HEK293T (cell line): ENCODE measurements at regions not wholly inside any gene's neighbourhood (a gene's known extent, or its start where the extent isn't known, plus 50 kb on each side); places are given as distances from the start of the nearest gene placed in this dataset.
"Not testable (repeated sequence)": the region's sequence is repeated elsewhere in the genome, so short reads cannot be mapped to it uniquely, and the experiment has no call there.

Source experiments
- CTCF ChIA-PET: fragments of 350-600 bp; formaldehyde crosslinking; extraction: SDS; loops from one replicate; lab custom pipeline; 2021; ENCODE audit warnings: antibody characterized with exemption, inconsistent platforms; lab: Yijun Ruan, JAX
- POLR2A ChIA-PET: fragments of 350-600 bp; formaldehyde crosslinking; extraction: SDS; loops from one replicate; lab custom pipeline; 2020; ENCODE audit warnings: antibody characterized with exemption, inconsistent platforms; lab: Yijun Ruan, JAX
- DNase-seq: peaks from one replicate; pipeline ENCODE4 v3.0.0; 2012; ENCODE audit warnings: mixed read lengths; ENCODE audit errors: extremely low spot score
- ARNT ChIP-seq: fragments of 450-650 bp; IDR thresholded peaks from 2 replicates; pipeline ENCODE4 v1.6.1; 2017; ENCODE audit warnings: mild to moderate bottlenecking
- BHLHE40 ChIP-seq: fragments of 450-650 bp; IDR thresholded peaks from 2 replicates; pipeline ENCODE4 v1.6.1; 2016; ENCODE audit warnings: mild to moderate bottlenecking, moderate library complexity, borderline replicate concordance
- CTBP1 ChIP-seq: fragments of 450-650 bp; IDR thresholded peaks from 2 replicates; pipeline ENCODE4 v1.6.1; 2016; ENCODE audit warnings: borderline replicate concordance
- ELF4 ChIP-seq: fragments of 450-650 bp; IDR thresholded peaks from 2 replicates; pipeline ENCODE4 v1.6.1; 2017; ENCODE audit warnings: antibody characterized with exemption
- FOXA1 ChIP-seq: fragments of 450-650 bp; IDR thresholded peaks from 2 replicates; pipeline ENCODE4 v1.6.1; 2016; ENCODE audit warnings: mild to moderate bottlenecking
- FOXK2 ChIP-seq: fragments of 450-650 bp; IDR thresholded peaks from 2 replicates; pipeline ENCODE4 v1.6.1; 2016; ENCODE audit warnings: mild to moderate bottlenecking
- FOXM1 ChIP-seq: fragments of 450-650 bp; IDR thresholded peaks from 2 replicates; pipeline ENCODE4 v1.6.1; 2017; ENCODE audit warnings: mild to moderate bottlenecking, borderline replicate concordance
- HDGF ChIP-seq: fragments of 450-650 bp; IDR thresholded peaks from 2 replicates; pipeline ENCODE4 v1.6.1; 2017; ENCODE audit warnings: antibody characterized with exemption, borderline replicate concordance
- L3MBTL2 ChIP-seq: fragments of 450-650 bp; conservative IDR thresholded peaks from 2 replicates; pipeline ENCODE4 v1.6.1; 2016; ENCODE audit warnings: mild to moderate bottlenecking
- LEF1 ChIP-seq: fragments of 450-650 bp; IDR thresholded peaks from 2 replicates; pipeline ENCODE4 v1.6.1; 2017; ENCODE audit warnings: mild to moderate bottlenecking, borderline replicate concordance
- NFRKB ChIP-seq: fragments of 450-650 bp; IDR thresholded peaks from 2 replicates; pipeline ENCODE4 v1.6.1; 2016; ENCODE audit warnings: mild to moderate bottlenecking, moderate library complexity
- SP1 ChIP-seq: fragments of 450-650 bp; IDR thresholded peaks from 2 replicates; pipeline ENCODE4 v1.6.1; 2017
- SUZ12 ChIP-seq: fragments of 450-650 bp; IDR thresholded peaks from 2 replicates; pipeline ENCODE4 v1.6.1; 2016; ENCODE audit warnings: mild to moderate bottlenecking
- TARDBP ChIP-seq: fragments of 450-650 bp; IDR thresholded peaks from 2 replicates; pipeline ENCODE4 v1.6.1; 2016
- ZNF384 ChIP-seq: fragments of 450-650 bp; IDR thresholded peaks from 2 replicates; pipeline ENCODE4 v1.6.1; 2016
- TF ChIP-seq, protein P1 (sequence below): fragments of 450-650 bp; IDR thresholded peaks from 2 replicates; pipeline ENCODE4 v1.6.1; 2016

- POLR2A ChIA-PET: no interaction called here
- CTCF ChIA-PET: no interaction called here
- no peak for DNase-seq
- TF ChIP-seq NFRKB: no peak
- no peak for TF ChIP-seq CTBP1
- no peak for TF ChIP-seq FOXM1
- no peak for TF ChIP-seq FOXK2
- TF ChIP-seq ZNF384: no peak
- TF ChIP-seq ELF4: no peak
- no peak for TF ChIP-seq SUZ12
- TF ChIP-seq ARNT: no peak
- TF ChIP-seq LEF1: no peak
- no peak for TF ChIP-seq HDGF
- no peak for TF ChIP-seq SP1
- no peak for TF ChIP-seq TARDBP
Measured at GRCh38 chr15:62320259-62320658, 155.2 kb upstream of the C2CD4B start.

- CTCF ChIA-PET: interaction anchor here (2.5 kb wide), 1 partner anchor 17 kb away, joined by 5 read pairs; no protein-coding TSS in a partner anchor
- DNase-seq: no peak
- TF ChIP-seq FOXM1 (no peak), FOXK2 (no peak), TARDBP (no peak), CTBP1 (no peak), SP1 (no peak), HDGF (no peak), ELF4 (no peak), L3MBTL2 (no peak), SUZ12 (no peak), LEF1 (no peak), BHLHE40 (no peak)
- TF ChIP-seq, protein P1, sequence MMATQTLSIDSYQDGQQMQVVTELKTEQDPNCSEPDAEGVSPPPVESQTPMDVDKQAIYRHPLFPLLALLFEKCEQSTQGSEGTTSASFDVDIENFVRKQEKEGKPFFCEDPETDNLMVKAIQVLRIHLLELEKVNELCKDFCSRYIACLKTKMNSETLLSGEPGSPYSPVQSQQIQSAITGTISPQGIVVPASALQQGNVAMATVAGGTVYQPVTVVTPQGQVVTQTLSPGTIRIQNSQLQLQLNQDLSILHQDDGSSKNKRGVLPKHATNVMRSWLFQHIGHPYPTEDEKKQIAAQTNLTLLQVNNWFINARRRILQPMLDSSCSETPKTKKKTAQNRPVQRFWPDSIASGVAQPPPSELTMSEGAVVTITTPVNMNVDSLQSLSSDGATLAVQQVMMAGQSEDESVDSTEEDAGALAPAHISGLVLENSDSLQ: no peak
- POLR2A ChIA-PET: no interaction called here
Measured at GRCh38 chr15:62323353-62323890, 158.3 kb upstream of the C2CD4B start.

GRCh38 chr15:62324382-62324781, 159.3 kb upstream of the C2CD4B start:
- CTCF ChIA-PET: interaction anchor here (2.5 kb wide), 1 partner anchor 17 kb away, joined by 5 read pairs; no protein-coding TSS in a partner anchor
- TF ChIP-seq FOXK2 (no peak), ELF4 (no peak), HDGF (no peak), FOXM1 (no peak), BHLHE40 (no peak)
- DNase-seq: no peak
- POLR2A ChIA-PET: no interaction called here

- ChIA-PET POLR2A (no interaction called here), CTCF (no interaction called here)
- TF ChIP-seq FOXK2: no peak
- TF ChIP-seq ZNF384: no peak
- TF ChIP-seq ARNT: no peak
- no peak for TF ChIP-seq LEF1
- no peak for TF ChIP-seq BHLHE40
- no peak for TF ChIP-seq FOXM1
- TF ChIP-seq HDGF: no peak
- TF ChIP-seq ELF4: no peak
- TF ChIP-seq L3MBTL2: no peak
- TF ChIP-seq SUZ12: no peak
- no peak for TF ChIP-seq SP1
- TF ChIP-seq NFRKB: no peak
- TF ChIP-seq FOXA1: no peak
- TF ChIP-seq, protein P1: no peak
- no peak for TF ChIP-seq CTBP1
- no peak for TF ChIP-seq TARDBP
- DNase-seq: no peak
Measured at GRCh38 chr15:62325597-62325996, 160.5 kb upstream of the C2CD4B start.

DNA sequence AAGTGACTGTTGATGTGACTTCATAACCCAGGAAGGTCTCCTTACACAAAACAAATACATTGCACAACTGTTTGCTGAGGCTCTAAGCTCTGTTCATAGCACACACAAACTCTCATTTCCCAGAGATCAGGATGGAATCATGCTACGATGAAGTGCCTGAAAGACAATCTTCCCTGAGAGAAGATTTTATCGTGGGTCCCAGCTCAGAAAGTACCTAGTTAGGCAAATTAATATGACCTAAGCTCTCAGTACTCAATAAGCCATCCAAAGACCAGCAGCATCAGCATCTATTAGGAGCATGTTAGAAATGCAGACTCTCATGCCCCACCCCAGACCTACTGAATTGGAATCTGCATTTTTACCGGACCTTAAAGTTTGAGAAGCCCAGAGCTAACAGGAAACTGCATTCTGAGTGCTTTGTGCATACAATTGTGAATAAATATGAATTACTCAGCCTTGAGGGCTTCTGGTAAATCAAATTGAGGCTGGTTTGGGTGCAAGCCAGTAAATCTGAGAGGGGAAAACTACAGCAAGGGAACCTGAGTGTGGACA, 161.5 kb upstream of the C2CD4B start:
- no peak for DNase-seq
- ChIA-PET POLR2A (no interaction called here), CTCF (no interaction called here)
- TF ChIP-seq BHLHE40 (no peak), TARDBP (no peak)

DNA sequence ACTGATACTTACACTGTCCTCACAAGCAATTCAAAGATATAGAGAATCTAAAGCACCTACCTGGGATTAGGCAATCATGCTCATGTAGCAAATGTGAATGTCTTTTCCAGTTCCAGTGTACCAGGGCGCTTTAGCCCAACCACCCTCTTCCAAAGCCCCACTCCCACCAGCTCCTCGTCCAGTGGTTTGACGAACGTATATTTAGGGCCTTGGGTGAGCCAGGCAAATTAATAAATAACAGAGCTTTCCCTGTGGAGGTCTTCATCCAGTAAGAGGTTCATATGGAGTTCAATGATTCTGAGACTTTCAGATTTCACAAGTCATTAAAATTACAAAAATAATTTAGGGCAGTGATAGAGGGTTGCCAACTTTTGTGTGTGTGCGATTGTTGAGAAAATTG, 162.3 kb upstream of the C2CD4B start:
- CTCF ChIA-PET: interaction anchor here (0.7 kb wide), 1 partner anchor 521 kb away, joined by 3 read pairs; no protein-coding TSS in a partner anchor
- TF ChIP-seq SUZ12: no peak
- TF ChIP-seq SP1: no peak
- no peak for TF ChIP-seq L3MBTL2
- no peak for TF ChIP-seq TARDBP
- TF ChIP-seq BHLHE40: no peak
- no peak for TF ChIP-seq HDGF
- TF ChIP-seq ELF4: no peak
- TF ChIP-seq ZNF384: no peak
- TF ChIP-seq, protein P1: no peak
- TF ChIP-seq FOXM1: no peak
- TF ChIP-seq FOXA1: no peak
- TF ChIP-seq NFRKB: no peak
- TF ChIP-seq LEF1: no peak
- TF ChIP-seq ARNT: no peak
- no peak for TF ChIP-seq FOXK2
- TF ChIP-seq CTBP1: no peak
- POLR2A ChIA-PET: no interaction called here
- no peak for DNase-seq

DNA sequence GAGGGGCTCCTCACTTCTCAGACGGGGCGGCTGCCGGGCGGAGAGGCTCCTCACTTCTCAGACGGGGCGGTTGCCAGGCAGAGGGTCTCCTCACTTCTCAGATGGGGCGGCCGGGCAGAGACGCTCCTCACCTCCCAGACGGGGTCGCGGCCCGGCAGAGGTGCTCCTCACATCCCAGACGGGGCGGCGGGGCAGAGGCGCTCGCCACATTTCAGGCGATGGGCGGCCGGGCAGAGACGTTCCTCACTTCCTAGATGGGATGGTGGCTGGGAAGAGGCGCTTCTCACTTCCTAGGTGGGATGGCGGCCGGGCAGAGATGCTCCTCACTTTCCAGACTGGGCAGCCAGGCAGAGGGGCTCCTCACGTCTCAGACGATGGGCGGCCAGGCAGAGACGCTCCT, 167.4 kb upstream of the C2CD4B start:
- POLR2A ChIA-PET, DNase-seq, CTCF ChIA-PET: not testable (repeated sequence)
